ENCODE measurements at regions not wholly inside any gene's neighbourhood (a gene's known extent, or its start where the extent isn't known, plus 50 kb on each side); places are given as distances from the start of the nearest gene placed in this dataset.

GRCh38 chr6:44661221-44662008, 273.9 kb downstream of the CDC5L start:
- no peak for TF ChIP-seq CTCF (IDR thresholded peaks at IDR 0.05; ENCODE audit: insufficient read depth, low read depth, low read length, missing control alignments)
- DNase-seq (ENCODE audit: low read depth): peak; percentile 92
- no peak overlapping the region for H3K4me3 ChIP-seq (ENCODE audit: low read length)

- no peak overlapping the region for H3K4me3 ChIP-seq (ENCODE audit: low read length)
- no peak for DNase-seq (ENCODE audit: low read depth)
- TF ChIP-seq CTCF (IDR thresholded peaks at IDR 0.05; ENCODE audit: insufficient read depth, low read depth, low read length, missing control alignments): no peak
These were observed 275.1 kb downstream of the CDC5L start for GRCh38 chr6:44662461-44663121.

- DNase-seq (ENCODE audit: low read depth): no peak
- no peak for TF ChIP-seq CTCF (IDR thresholded peaks at IDR 0.05; ENCODE audit: insufficient read depth, low read depth, low read length, missing control alignments)
These were observed 276.5 kb downstream of the CDC5L start for GRCh38 chr6:44663860-44664634.

GRCh38 chr6:44664716-44665115, 277.2 kb downstream of the CDC5L start:
- H3K4me3 ChIP-seq (ENCODE audit: low read length): no peak overlapping the region
- no peak for TF ChIP-seq CTCF (IDR thresholded peaks at IDR 0.05; ENCODE audit: insufficient read depth, low read depth, low read length, missing control alignments)

More at GRCh38 chr6:44663860-44664634, 276.5 kb downstream of the CDC5L start:
- no peak overlapping the region for H3K4me3 ChIP-seq (ENCODE audit: low read length)

DNA sequence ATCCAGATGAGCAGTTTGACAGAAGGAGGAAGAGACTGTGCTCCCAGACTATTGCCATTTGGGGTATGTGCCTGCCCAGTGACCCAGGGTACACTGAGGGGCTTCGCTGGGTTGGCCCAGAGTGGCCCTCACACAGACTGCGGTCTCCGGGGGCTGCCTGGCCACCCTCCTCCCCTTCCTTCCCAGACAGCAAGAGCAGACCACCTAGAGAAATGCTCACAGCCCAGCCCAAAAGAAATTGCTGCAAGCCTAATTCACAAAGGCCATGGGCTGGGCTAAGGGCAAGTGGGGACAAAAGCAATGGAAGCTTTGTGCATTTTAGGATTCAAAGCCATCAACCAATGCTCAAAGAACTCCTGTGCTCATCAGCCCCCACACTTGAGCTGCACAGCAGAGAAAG, 277.6 kb downstream of the CDC5L start:
- H3K4me3 ChIP-seq (ENCODE audit: low read length): no peak overlapping the region
- no peak for DNase-seq (ENCODE audit: low read depth)
- no peak for TF ChIP-seq CTCF (IDR thresholded peaks at IDR 0.05; ENCODE audit: insufficient read depth, low read depth, low read length, missing control alignments)

More at GRCh38 chr6:44664716-44665115, 277.2 kb downstream of the CDC5L start:
- DNase-seq (ENCODE audit: low read depth): no peak

GRCh38 chr6:44665683-44666082, 278.2 kb downstream of the CDC5L start:
- DNase-seq (ENCODE audit: low read depth): no peak
- H3K4me3 ChIP-seq (ENCODE audit: low read length): no peak overlapping the region
- TF ChIP-seq CTCF (IDR thresholded peaks at IDR 0.05; ENCODE audit: insufficient read depth, low read depth, low read length, missing control alignments): no peak

Measured in epithelial cell of esophagus (primary cell).